ENCODE measurements at regions not wholly inside any gene's neighbourhood (a gene's known extent, or its start where the extent isn't known, plus 50 kb on each side); places are given as distances from the start of the nearest gene placed in this dataset.

- no peak for TF ChIP-seq CTCF (IDR thresholded peaks at IDR 0.05)
- no peak for TF ChIP-seq POLR2A (IDR thresholded peaks at IDR 0.05)
These were observed 252.6 kb downstream of the ANTXR2 start for GRCh38 chr4:79820427-79820826.
